ENCODE measurements at regions not wholly inside any gene's neighbourhood (a gene's known extent, or its start where the extent isn't known, plus 50 kb on each side); places are given as distances from the start of the nearest gene placed in this dataset.

- Histone ChIP-seq H3K27me3 (ENCODE audit: low read depth) (no peaks in the 10 kb centered on the region), H3K4me1 (no peaks in the 10 kb centered on the region), H3K9me3 (no peaks in the 10 kb centered on the region), H3K36me3 (no peaks in the 10 kb centered on the region), H3K27ac (no peak overlapping the region), H3K4me3 (no peak overlapping the region)
- DNase-seq (no peak), ATAC-seq (no peak)
- no peak for TF ChIP-seq CTCF (IDR thresholded peaks at IDR 0.05)
- intact Hi-C loops (cut with DNase I): no loop called here
Measured at GRCh38 chr18:29009250-29009803, 832.4 kb upstream of the CDH2 start.

- no peak for ATAC-seq
- no peaks in the 10 kb centered on the region for H3K4me1 ChIP-seq
- no peak for TF ChIP-seq CTCF (IDR thresholded peaks at IDR 0.05)
- DNase-seq: no peak
- no peaks in the 10 kb centered on the region for H3K36me3 ChIP-seq
- H3K27me3 ChIP-seq (ENCODE audit: low read depth): no peaks in the 10 kb centered on the region
- no peaks in the 10 kb centered on the region for H3K9me3 ChIP-seq
- no peak overlapping the region for H3K27ac ChIP-seq
- intact Hi-C loops (cut with DNase I): no loop called here
- no peak overlapping the region for H3K4me3 ChIP-seq
Measured at GRCh38 chr18:29008809-29009208, 831.9 kb upstream of the CDH2 start.

- Histone ChIP-seq H3K36me3 (no peaks in the 10 kb centered on the region), H3K27ac (no peak overlapping the region), H3K4me3 (no peak overlapping the region), H3K4me1 (no peaks in the 10 kb centered on the region), H3K27me3 (ENCODE audit: low read depth) (no peaks in the 10 kb centered on the region), H3K9me3 (no peaks in the 10 kb centered on the region)
- intact Hi-C loops (cut with DNase I): no loop called here
- no peak for TF ChIP-seq CTCF (IDR thresholded peaks at IDR 0.05)
- DNase-seq (no peak), ATAC-seq (no peak)
Measured at GRCh38 chr18:29007986-29008654, 831.2 kb upstream of the CDH2 start.

GRCh38 chr18:29004921-29005320 lies 828.0 kb upstream of the CDH2 start:
- TF ChIP-seq CTCF (IDR thresholded peaks at IDR 0.05): no peak
- no peak for DNase-seq
- Histone ChIP-seq H3K27ac (no peak overlapping the region), H3K4me3 (no peak overlapping the region), H3K9me3 (no peaks in the 10 kb centered on the region), H3K4me1 (no peaks in the 10 kb centered on the region), H3K36me3 (no peaks in the 10 kb centered on the region), H3K27me3 (ENCODE audit: low read depth) (no peaks in the 10 kb centered on the region)
- no peak for ATAC-seq
- intact Hi-C loops (cut with DNase I): no loop called here

GRCh38 chr18:29003194-29003593 lies 826.3 kb upstream of the CDH2 start:
- DNase-seq (no peak), ATAC-seq (peak; percentile 92 to 94)
- intact Hi-C loops (cut with DNase I): no loop called here
- Histone ChIP-seq H3K36me3 (no peaks in the 10 kb centered on the region), H3K4me1 (no peaks in the 10 kb centered on the region), H3K27ac (no peak overlapping the region), H3K27me3 (ENCODE audit: low read depth) (no peaks in the 10 kb centered on the region), H3K9me3 (no peaks in the 10 kb centered on the region), H3K4me3 (no peak overlapping the region)
- TF ChIP-seq CTCF (IDR thresholded peaks at IDR 0.05): no peak

All from lower lobe of right lung (tissue), 2 donors.